SKM-1 (cell line): ENCODE measurements at regions not wholly inside any gene's neighbourhood (a gene's known extent, or its start where the extent isn't known, plus 50 kb on each side); places are given as distances from the start of the nearest gene placed in this dataset.

Experiments used
- DNase-seq: peaks from one replicate; lab custom pipeline; 2025; ENCODE audit not compliant: unreplicated experiment; lab: John Stamatoyannopoulos, UW

- DNase-seq: no peak
These were observed 71.4 kb upstream of the SPOPL start for GRCh38 chr2:138430181-138430580.

- no peak for DNase-seq
These were observed 68.6 kb upstream of the SPOPL start for GRCh38 chr2:138432971-138433370.

GRCh38 chr2:138433995-138434951 lies 67.3 kb upstream of the SPOPL start:
- DNase-seq: no peak

- no peak for DNase-seq
These were observed 65.9 kb upstream of the SPOPL start for GRCh38 chr2:138435701-138436100.

- DNase-seq: no peak
These were observed 61.8 kb upstream of the SPOPL start for GRCh38 chr2:138439733-138440132.

GRCh38 chr2:138440759-138441158 lies 60.8 kb upstream of the SPOPL start:
- no peak for DNase-seq

GRCh38 chr2:138441916-138442315 lies 59.7 kb upstream of the SPOPL start:
- DNase-seq: no peak

GRCh38 chr2:138444411-138444810 lies 57.2 kb upstream of the SPOPL start:
- no peak for DNase-seq

GRCh38 chr2:138445227-138445626 lies 56.3 kb upstream of the SPOPL start:
- DNase-seq: no peak

GRCh38 chr2:138446043-138446442 lies 55.5 kb upstream of the SPOPL start:
- no peak for DNase-seq

GRCh38 chr2:138447889-138448570 lies 53.5 kb upstream of the SPOPL start:
- DNase-seq: no peak
